ENCODE measurements at regions not wholly inside any gene's neighbourhood (a gene's known extent, or its start where the extent isn't known, plus 50 kb on each side); places are given as distances from the start of the nearest gene placed in this dataset.

- H3K27me3 ChIP-seq (ENCODE audit: insufficient read depth) = no peaks in the 10 kb centered on the region; the same call in 1 of the 2 replicates
- no peak overlapping the region for H3K27ac ChIP-seq (ENCODE audit: low read depth in 2 of 2, low read length in 1 of 2)
- H4K20me1 ChIP-seq (ENCODE audit: insufficient read depth) = no peaks in the 10 kb centered on the region
These were observed 162.8 kb upstream of the HEY2 start for GRCh38 chr6:125586605-125587004.

More at GRCh38 chr6:125586605-125587004, 162.8 kb upstream of the HEY2 start:
- DNase-seq = no peak
- Histone ChIP-seq H3K4me1 (ENCODE audit: control insufficient read depth in 1 of 2, insufficient read depth in 2 of 2, low read depth in 1 of 2, low read length in 1 of 2) (no peaks in the 10 kb centered on the region), H3K9me3 (no peaks in the 10 kb centered on the region), H3K36me3 (replicated peaks in 1 of 2; ENCODE audit: control insufficient read depth in 1 of 2, insufficient read depth in 2 of 2, low read length in 1 of 2) (no peaks in the 10 kb centered on the region), H3K4me3 (ENCODE audit: low read depth in 2 of 2, low read length in 1 of 2) (no peak overlapping the region), H3K9me2 (no peaks in the 10 kb centered on the region), H3K4me2 (no peak overlapping the region), H2AFZ (ENCODE audit: low read depth) (no peak overlapping the region), H3F3A (replicated peaks; ENCODE audit: insufficient read depth) (no peaks in the 10 kb centered on the region), H3K79me2 (ENCODE audit: insufficient read depth) (no peaks in the 10 kb centered on the region), H3K9ac (no peak overlapping the region)
- CTCF ChIA-PET = interaction anchor here (1.1 kb wide), 1 partner anchor 55 kb away, joined by 3 read pairs; no protein-coding TSS in a partner anchor
- POLR2A ChIA-PET = no interaction called here
- TF ChIP-seq MXI1 (IDR thresholded peaks at IDR 0.05; ENCODE audit: low read depth, low read length) (no peak), RXRA (IDR thresholded peaks at IDR 0.05; ENCODE audit: borderline replicate concordance, low read depth) (no peak), RAD21 (IDR thresholded peaks at IDR 0.05; ENCODE audit: low read length) (no peak), IRF3 (IDR thresholded peaks at IDR 0.05; ENCODE audit: low read depth, low read length) (no peak), FOXJ3 (CRISPR knock-in tag; IDR thresholded peaks at IDR 0.05) (no peak), NFIC (IDR thresholded peaks at IDR 0.05; ENCODE audit: borderline replicate concordance) (no peak), YY1 (IDR thresholded peaks at IDR 0.05; ENCODE audit: low read depth) (no peak), RCOR1 (IDR thresholded peaks at IDR 0.05; ENCODE audit: low read length) (no peak), MAX (IDR thresholded peaks at IDR 0.05; ENCODE audit: low read depth) (no peak), MEF2A (IDR thresholded peaks at IDR 0.05; ENCODE audit: borderline replicate concordance, low read depth) (no peak), NRF1 (IDR thresholded peaks at IDR 0.05; ENCODE audit: low read depth, low read length) (no peak), FOXM1 (IDR thresholded peaks at IDR 0.05; ENCODE audit: low read depth) (no peak), CTCF (IDR thresholded peaks at IDR 0.05) (no peak)
- 3% methylated on average over 1 of the region's 1 CpG for WGBS (ENCODE audit: low lambda C conversion rate)
